K562 (cell line): ENCODE measurements at regions not wholly inside any gene's neighbourhood (a gene's known extent, or its start where the extent isn't known, plus 50 kb on each side); places are given as distances from the start of the nearest gene placed in this dataset.

Source experiments
- ATAC-seq: fragments of 200-7000 bp; cut with Tn5 transposase; 3 replicates; pipeline ENCODE4 v1.9.1; 2020; ENCODE audit warnings: moderate library complexity
- BruUV-seq: library from RNA; stranded (reverse); fragments of 400-500 nt; replicated peaks from 2 replicates; lab custom pipeline; 2021; lab: Mats Ljungman, UMichigan
- CTCF ChIA-PET: fragments of 300-600 bp; formaldehyde crosslinking; extraction: SDS; loops from one replicate; lab custom pipeline; 2021; ENCODE audit warnings: low intra/inter-chr PET ratio; lab: Yijun Ruan, JAX
- POLR2A ChIA-PET: fragments of 300-600, 350-650 bp; sonication (Branson Sonifier 250); formaldehyde crosslinking; extraction: SDS; loops from one replicate; lab custom pipeline; 2021; ENCODE audit warnings: antibody characterized with exemption, inconsistent platforms; lab: Yijun Ruan, JAX
- DNase-seq, 4 experiments: peaks; one replicate each; pipeline versions ENCODE4 v3.0.0 to v3.0.0-alpha.2; 2011 to 2018; ENCODE audit warnings: low spot score in 3 of 4, mixed read lengths in 3 of 4; ENCODE audit errors: extremely low read depth in 1 of 4
- FAIRE-seq: peaks from 2 replicates; lab custom pipeline; 2011; peaks lifted over from hg19 to GRCh38; lab: Jason Lieb, UNC
- H2AFZ ChIP-seq: 2 replicates; pipeline ENCODE4 v1.6.0; 2011; ENCODE audit warnings: low read depth, low read length, control low read depth, inconsistent platforms
- H3K27ac ChIP-seq: fragments of 200-600 bp; 3 replicates; pipeline ENCODE4 v1.8.0; 2011; ENCODE audit warnings: low read depth, mild to moderate bottlenecking, control low read depth, inconsistent platforms, low read length, moderate library complexity, mixed read lengths; ENCODE audit errors: extremely low read depth
- H3K27me3 ChIP-seq, 2 experiments: fragments of 300-600 bp in 1 of 2; 2 replicates in 1 of 2; 3 replicates in 1 of 2; pipeline versions ENCODE4 v1.6.0 to v1.8.0; 2011; ENCODE audit warnings: inconsistent platforms in 2 of 2, low read length in 2 of 2, mild to moderate bottlenecking in 1 of 2, mixed read lengths in 1 of 2, moderate library complexity in 1 of 2; ENCODE audit not compliant: control insufficient read depth in 2 of 2, insufficient read depth in 2 of 2
- H3K36me3 ChIP-seq: fragments of 300-600 bp; 3 replicates; pipeline ENCODE4 v1.8.0; 2011; ENCODE audit warnings: mild to moderate bottlenecking, low read length, inconsistent platforms; ENCODE audit not compliant: control insufficient read depth, insufficient read depth
- H3K4me1 ChIP-seq, 2 experiments: fragments of 200-600 bp in 1 of 2; replicated peaks in 1 of 2; 2 replicates in 1 of 2; 3 replicates in 1 of 2; pipeline versions ENCODE4 v1.5.1 to v1.8.0; 2011; ENCODE audit warnings: inconsistent platforms in 2 of 2, low read length in 2 of 2, mild to moderate bottlenecking in 1 of 2, mixed read lengths in 1 of 2, moderate library complexity in 1 of 2; ENCODE audit not compliant: control insufficient read depth in 2 of 2, insufficient read depth in 2 of 2
- H3K4me2 ChIP-seq: 2 replicates; pipeline ENCODE4 v1.6.1; 2011; ENCODE audit warnings: low read length, control low read depth, inconsistent platforms, mixed read lengths; ENCODE audit not compliant: insufficient read depth
- H3K4me3 ChIP-seq: fragments of 200-600 bp; sonication (generic), shearing (Covaris generic); 2 replicates; pipeline ENCODE4 v1.5.1; 2016; ENCODE audit warnings: control low read depth, inconsistent platforms
- H3K79me2 ChIP-seq: fragments of 200-600 bp; 3 replicates; pipeline ENCODE4 v1.8.0; 2011; ENCODE audit warnings: low read length, inconsistent platforms; ENCODE audit not compliant: control insufficient read depth, insufficient read depth
- H3K9ac ChIP-seq, 2 experiments: 2 replicates each; pipeline versions ENCODE4 v1.6.0 to v1.6.1; 2011; ENCODE audit warnings: low read depth in 2 of 2, low read length in 2 of 2, control low read depth in 1 of 2, inconsistent platforms in 1 of 2, mild to moderate bottlenecking in 1 of 2, mixed read lengths in 1 of 2; ENCODE audit not compliant: insufficient read depth in 1 of 2
- H3K9me1 ChIP-seq: one replicate; pipeline ENCODE4 v1.6.0; 2011; ENCODE audit warnings: inconsistent platforms, mild to moderate bottlenecking, low read length, moderate library complexity; ENCODE audit not compliant: control insufficient read depth, insufficient read depth
- H3K9me3 ChIP-seq: replicated peaks from 2 replicates; pipeline ENCODE4 v1.5.1; 2011; ENCODE audit warnings: low read depth, low read length, inconsistent platforms; ENCODE audit not compliant: control insufficient read depth, insufficient read depth
- H4K20me1 ChIP-seq: replicated peaks from 2 replicates; pipeline ENCODE4 v1.6.1; 2011; ENCODE audit warnings: low read length, inconsistent platforms, mixed read lengths; ENCODE audit not compliant: control insufficient read depth, insufficient read depth
- BRF1 ChIP-seq: IDR thresholded peaks from 3 replicates; pipeline ENCODE4 v1.6.1; 2011; ENCODE audit warnings: borderline replicate concordance, mild to moderate bottlenecking; ENCODE audit not compliant: insufficient read length; ENCODE audit errors: extremely low read depth
- CCNT2 ChIP-seq: IDR thresholded peaks from 2 replicates; pipeline ENCODE4 v1.6.1; 2011; ENCODE audit warnings: borderline replicate concordance, low read depth, mild to moderate bottlenecking, moderate library complexity, mixed read lengths, low read length; ENCODE audit not compliant: insufficient read length; ENCODE audit errors: extremely low read depth
- CUX1 ChIP-seq: fragments of 200-800 bp; sonication (Bioruptor generic); IDR thresholded peaks from 2 replicates; pipeline ENCODE4 v1.6.1; 2016; ENCODE audit warnings: missing genetic modification characterization, missing compliant biosample characterization
- DIDO1 ChIP-seq: fragments of 450-650 bp; IDR thresholded peaks from 2 replicates; pipeline ENCODE4 v1.6.1; 2016; ENCODE audit warnings: low read depth, missing biosample characterization, missing genetic modification characterization
- LCOR ChIP-seq: sonication (generic); formaldehyde crosslinking; IDR thresholded peaks from 2 replicates; pipeline ENCODE4 v1.8.0; 2022; ENCODE audit warnings: mild to moderate bottlenecking, missing genetic modification reagents
- SFPQ ChIP-seq: fragments of 200-400 bp; formaldehyde crosslinking; IDR thresholded peaks from 2 replicates; pipeline ENCODE4 v1.6.1; 2017; ENCODE audit warnings: mild to moderate bottlenecking, low read depth, low read length, moderate library complexity
- SP2 ChIP-seq: IDR thresholded peaks from 2 replicates; pipeline ENCODE4 v1.6.1; 2011; ENCODE audit warnings: mild to moderate bottlenecking, low read depth, low read length, moderate library complexity; ENCODE audit not compliant: poor library complexity, severe bottlenecking; ENCODE audit errors: extremely low read depth
- TFAP4 ChIP-seq: sonication (generic); formaldehyde crosslinking; IDR thresholded peaks from 2 replicates; pipeline ENCODE4 v1.8.0; 2022; ENCODE audit warnings: missing genetic modification reagents, mild to moderate bottlenecking, moderate library complexity, borderline replicate concordance
- ZC3H4 ChIP-seq: sonication (generic); formaldehyde crosslinking; IDR thresholded peaks from 2 replicates; pipeline ENCODE4 v1.9.0; 2021; ENCODE audit warnings: missing genetic modification reagents, borderline replicate concordance
- WGBS: fragments of 100-300 bp; shearing (Covaris generic); methylation state at CpG from one replicate; pipeline ENCODE4 v1.1.6; 2016; ENCODE audit warnings: low coverage, mixed read lengths; ENCODE audit not compliant: insufficient coverage; ENCODE audit errors: missing lambda C conversion rate; 5-methylcytosine and 5-hydroxymethylcytosine counted together
- in situ Hi-C: fragments of 300-500 bp; cut with MboI; formaldehyde crosslinking; loops from 4 replicates; pipeline ENCODE4 v1.15.0; 2018; ENCODE audit warnings: inconsistent platforms, mixed read lengths
- intact Hi-C: fragments of 100-400 bp; cut with micrococcal nuclease; formaldehyde crosslinking; loops from 2 replicates; pipeline ENCODE4 v1.14.2; 2022
- TF ChIP-seq, protein P1 (sequence below): fragments of 450-650 bp; formaldehyde crosslinking; IDR thresholded peaks from 2 replicates; pipeline ENCODE4 v1.4.0; 2022; ENCODE audit warnings: missing genetic modification characterization

GRCh38 chr2:42931146-42931817, 138.9 kb upstream of the HAAO start:
- H3K4me2 ChIP-seq = no peak overlapping the region
- no peaks in the 10 kb centered on the region for H3K36me3 ChIP-seq
- no TSS peak for BruUV-seq
- POLR2A ChIA-PET = interaction anchor here (0.7 to 1.2 kb wide), 4 partner anchors 9 to 555 kb away, joined by 3 to 5 read pairs (median 3); no protein-coding TSS in a partner anchor
- CTCF ChIA-PET = no interaction called here
- peak in 1 of 4 experiments; percentile 54 for DNase-seq
- 64% methylated on average over 8 of the region's 8 CpGs for WGBS
- no peaks in the 10 kb centered on the region for H4K20me1 ChIP-seq
- peak overlapping the region; percentile 77 for H2AFZ ChIP-seq
- H3K27ac ChIP-seq = 0 out of 3 replicates have a peak overlapping the region, but pooled peaks have one; percentile 20
- peak; percentile 19; the same call in 2 of the 3 replicates for ATAC-seq
- peaks cover 57 to 71% of the 10 kb centered on the region in 2 experiments for H3K4me1 ChIP-seq
- no peaks in the 10 kb centered on the region for H3K27me3 ChIP-seq
- H3K4me3 ChIP-seq = no peak overlapping the region
- H3K9me3 ChIP-seq = no peaks in the 10 kb centered on the region
- peak overlapping the region in 1 of 2 experiments; percentile 15; a peak in 2 of 4 replicates for H3K9ac ChIP-seq
- no peaks in the 10 kb centered on the region for H3K9me1 ChIP-seq
- in situ Hi-C loops = no loop called here
- H3K79me2 ChIP-seq = no peaks in the 10 kb centered on the region
- intact Hi-C loops = no loop called here
- no peak for FAIRE-seq
- TF ChIP-seq CUX1 (CRISPR knock-in tag) (no peak), DIDO1 (no peak), TFAP4 (CRISPR knock-in tag) (peak; percentile 67), BRF1 (no peak), LCOR (CRISPR knock-in tag) (no peak), SFPQ (no peak), CCNT2 (no peak), ZC3H4 (CRISPR knock-in tag) (no peak), SP2 (no peak)
- TF ChIP-seq, protein P1, sequence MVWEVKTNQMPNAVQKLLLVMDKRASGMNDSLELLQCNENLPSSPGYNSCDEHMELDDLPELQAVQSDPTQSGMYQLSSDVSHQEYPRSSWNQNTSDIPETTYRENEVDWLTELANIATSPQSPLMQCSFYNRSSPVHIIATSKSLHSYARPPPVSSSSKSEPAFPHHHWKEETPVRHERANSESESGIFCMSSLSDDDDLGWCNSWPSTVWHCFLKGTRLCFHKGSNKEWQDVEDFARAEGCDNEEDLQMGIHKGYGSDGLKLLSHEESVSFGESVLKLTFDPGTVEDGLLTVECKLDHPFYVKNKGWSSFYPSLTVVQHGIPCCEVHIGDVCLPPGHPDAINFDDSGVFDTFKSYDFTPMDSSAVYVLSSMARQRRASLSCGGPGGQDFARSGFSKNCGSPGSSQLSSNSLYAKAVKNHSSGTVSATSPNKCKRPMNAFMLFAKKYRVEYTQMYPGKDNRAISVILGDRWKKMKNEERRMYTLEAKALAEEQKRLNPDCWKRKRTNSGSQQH = no peak
